GM19397 (cell line): ENCODE measurements at regions not wholly inside any gene's neighbourhood (a gene's known extent, or its start where the extent isn't known, plus 50 kb on each side); places are given as distances from the start of the nearest gene placed in this dataset.
"Not testable (repeated sequence)": the region's sequence is repeated elsewhere in the genome, so short reads cannot be mapped to it uniquely, and the experiment has no call there.

Source experiments
- ATAC-seq: cut with Tn5 transposase; IDR thresholded peaks from one replicate; pipeline ENCODE4 v1.9.1; 2021; ENCODE audit warnings: mild to moderate bottlenecking, moderate library complexity; ENCODE audit not compliant: unreplicated experiment

DNA sequence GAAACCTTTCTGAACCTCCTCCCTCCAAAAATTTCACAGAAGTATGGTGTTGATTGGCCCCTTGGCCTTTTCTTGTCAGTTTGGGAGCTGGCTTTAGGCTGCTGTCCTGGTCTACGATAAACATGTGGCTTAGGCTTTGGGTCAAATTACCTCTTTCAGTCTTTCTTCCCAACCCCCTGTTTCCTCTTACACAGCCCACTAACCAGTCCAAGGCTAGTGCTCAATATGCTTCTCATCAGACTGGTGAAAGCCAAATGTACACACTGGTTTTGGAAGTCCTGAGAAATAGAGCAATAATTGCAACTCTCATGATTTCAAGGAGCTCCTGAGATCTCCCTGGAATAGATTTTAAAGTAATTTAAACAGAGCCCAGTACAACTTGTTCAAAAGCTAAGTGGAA, 933.7 kb upstream of the GJE1 start:
- ATAC-seq, result no peak

DNA sequence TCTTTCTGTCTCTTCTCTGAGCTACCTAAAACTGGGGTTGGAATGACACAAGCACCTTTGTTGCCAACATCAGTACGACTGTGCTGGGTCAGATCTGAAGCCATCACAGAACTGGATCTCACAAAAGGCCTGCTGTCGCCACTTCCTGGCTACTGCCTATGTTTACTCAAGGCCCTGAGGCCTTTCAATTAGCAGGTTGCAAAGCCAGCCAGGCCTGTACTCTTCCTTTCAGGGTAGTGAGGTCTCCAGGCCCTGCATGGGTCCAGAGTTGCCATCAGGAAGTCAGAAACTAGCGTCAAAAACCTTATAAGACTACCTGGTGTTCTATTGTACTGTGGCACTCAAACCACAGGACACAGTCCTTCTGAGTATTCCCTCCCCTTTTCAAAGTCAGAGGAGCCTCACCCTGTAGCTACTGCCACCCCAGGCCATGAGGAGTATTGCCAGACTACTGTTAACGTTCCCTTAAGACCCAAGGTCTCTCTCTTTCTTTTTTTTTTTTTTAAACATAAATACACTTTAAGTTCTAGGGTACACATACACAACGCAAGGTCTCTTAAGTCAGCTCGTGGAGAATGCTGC, 937.4 kb upstream of the GJE1 start:
- ATAC-seq, result no peak

DNA sequence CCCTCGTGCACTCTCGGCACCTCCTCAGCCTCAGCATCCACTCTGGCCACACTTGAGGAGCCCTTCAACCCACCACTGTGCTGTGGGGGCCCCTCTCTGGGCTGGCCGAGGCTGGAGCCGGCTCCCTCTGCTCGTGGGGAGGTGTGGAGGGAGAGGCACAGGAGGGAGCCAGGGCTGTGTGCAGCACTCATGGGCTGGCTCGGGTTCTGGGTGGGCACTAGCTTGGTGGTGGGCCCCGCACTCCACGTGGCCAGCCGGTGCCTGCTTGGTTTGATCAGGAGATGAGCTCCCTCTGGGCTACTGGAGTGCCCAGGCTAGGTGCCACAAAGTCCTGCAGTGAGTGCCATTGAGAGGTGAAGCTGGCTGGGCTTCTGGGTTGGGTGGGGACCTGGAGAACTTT, 949.4 kb upstream of the GJE1 start:
- no peak for ATAC-seq

DNA sequence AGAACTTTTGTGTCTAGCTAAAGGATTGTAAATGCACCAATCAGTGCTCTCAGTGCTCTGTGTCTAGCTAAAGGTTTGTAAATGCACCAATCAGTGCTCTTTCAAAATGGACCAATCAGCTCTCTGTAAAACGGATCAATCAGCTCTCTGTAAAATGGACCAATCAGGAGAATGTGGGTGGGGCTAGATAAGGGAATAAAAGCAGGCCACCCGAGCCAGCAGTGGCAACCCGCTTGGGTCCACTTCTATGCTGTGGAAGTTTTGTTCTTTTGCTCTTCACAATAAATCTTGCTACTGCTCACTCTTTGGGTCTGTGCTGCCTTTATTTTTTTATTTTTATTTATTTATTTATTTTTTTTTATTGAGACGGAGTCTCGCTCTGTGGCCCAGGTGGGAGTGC, 957.3 kb upstream of the GJE1 start:
- not testable (repeated sequence) for ATAC-seq

DNA sequence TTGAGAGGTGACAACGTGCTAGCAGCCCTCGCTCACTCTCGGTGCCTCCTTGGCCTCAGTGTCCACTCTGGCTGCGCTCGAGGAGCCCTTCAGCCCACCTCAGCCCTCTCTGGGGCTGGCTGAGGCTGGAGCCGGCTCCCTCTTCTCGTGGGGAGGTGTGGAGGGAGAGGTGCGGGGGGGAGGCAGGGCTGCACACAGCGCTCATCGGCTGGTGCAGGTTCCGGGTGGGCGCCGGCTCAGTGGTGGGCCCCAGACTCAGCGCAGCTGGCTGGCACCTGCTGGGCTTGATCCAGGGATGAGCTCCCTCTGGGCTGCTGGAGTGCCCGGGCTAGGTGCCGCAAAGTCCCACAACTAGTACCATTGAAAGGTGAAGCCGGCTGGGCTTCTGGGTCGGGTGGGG, 957.8 kb upstream of the GJE1 start:
- ATAC-seq, result no peak

DNA sequence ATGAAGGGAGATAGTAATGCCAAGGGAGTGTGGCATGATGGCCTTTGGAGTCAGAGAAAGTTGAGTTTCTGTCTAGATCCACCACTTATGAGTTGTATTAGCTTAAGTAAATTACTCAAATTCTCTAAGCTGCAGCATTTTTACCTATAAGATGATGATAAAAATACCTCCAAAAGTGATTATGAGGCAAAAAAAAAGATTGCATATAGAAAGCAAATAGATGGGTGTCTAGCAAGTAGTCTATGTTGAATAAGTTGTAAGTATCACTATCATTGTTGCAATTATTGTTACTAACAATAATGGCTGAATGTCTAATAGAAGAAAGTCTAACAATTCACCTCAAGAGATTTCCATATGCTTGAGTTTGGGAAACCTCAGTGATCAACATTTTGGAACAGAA, 959.2 kb upstream of the GJE1 start:
- ATAC-seq, result no peak

DNA sequence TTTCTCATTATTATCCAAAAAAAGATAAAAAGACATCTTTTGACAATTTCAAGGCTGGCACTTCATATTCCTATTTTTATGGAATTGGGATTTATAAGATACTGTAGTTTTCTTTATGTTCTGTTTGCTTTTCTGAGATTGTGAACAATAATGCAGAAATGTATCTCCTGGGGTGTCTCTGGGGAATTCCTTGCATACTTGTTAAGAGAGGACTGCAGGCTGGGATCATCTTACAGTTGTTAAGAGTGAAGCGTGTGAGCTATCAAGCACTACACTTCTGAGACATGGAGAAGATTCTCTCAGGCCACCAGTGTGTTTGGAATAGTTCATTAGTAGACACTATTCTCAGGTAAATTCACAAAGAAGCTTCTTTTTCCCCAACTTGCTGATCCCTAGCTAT, 963.3 kb upstream of the GJE1 start:
- no peak for ATAC-seq

DNA sequence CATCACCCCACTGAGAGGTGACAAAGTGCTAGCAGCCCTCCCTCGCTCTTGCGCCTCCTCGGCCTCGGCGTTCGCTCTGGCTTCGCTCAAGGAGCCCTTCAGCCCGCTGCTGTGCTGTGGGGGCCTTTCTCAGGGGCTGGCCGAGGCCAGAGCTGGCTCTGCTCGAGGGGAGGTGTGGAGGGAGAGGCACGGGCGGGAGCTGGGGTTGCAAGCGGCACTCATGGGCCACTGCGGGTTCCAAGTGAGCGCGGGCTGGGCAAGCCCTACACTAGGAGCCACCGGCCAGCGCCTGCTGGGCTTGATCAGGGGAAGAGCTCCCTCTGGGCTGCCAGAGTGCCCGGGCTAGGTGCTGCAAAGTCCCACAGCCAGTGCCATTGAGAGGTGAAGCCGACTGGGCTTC, 964.8 kb upstream of the GJE1 start:
- no peak for ATAC-seq

DNA sequence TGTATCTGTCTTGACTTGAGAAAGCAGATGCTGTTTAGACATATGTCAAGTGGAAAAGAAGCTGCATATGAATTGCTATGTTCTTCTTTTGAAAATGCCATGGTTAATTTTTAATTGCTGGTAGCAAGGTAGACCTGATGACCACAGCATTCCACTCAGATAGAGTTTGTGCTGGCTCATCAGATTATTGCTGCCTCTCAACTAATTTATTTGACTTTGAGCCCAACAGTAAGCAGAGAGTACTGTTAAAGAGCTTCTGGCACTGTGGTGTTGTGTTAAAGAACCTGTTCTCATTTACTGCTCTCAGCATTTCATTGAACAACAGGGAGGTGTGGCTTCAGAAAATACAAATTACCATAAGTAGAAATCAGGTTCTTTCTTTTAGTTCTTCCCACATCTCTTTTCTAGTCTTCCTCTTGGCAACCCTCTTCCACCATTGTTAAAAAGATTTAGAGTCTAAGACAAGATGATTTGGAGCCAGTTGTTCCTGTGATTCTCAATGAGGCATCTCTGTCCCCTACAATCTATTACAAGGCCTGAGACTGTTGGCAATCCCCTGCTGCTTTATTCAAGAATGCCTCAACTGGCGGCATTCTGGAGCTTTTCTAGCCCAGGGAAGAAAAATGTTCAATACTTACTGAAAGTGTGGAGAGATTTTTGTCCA, 967.6 kb upstream of the GJE1 start:
- ATAC-seq, result no peak

DNA sequence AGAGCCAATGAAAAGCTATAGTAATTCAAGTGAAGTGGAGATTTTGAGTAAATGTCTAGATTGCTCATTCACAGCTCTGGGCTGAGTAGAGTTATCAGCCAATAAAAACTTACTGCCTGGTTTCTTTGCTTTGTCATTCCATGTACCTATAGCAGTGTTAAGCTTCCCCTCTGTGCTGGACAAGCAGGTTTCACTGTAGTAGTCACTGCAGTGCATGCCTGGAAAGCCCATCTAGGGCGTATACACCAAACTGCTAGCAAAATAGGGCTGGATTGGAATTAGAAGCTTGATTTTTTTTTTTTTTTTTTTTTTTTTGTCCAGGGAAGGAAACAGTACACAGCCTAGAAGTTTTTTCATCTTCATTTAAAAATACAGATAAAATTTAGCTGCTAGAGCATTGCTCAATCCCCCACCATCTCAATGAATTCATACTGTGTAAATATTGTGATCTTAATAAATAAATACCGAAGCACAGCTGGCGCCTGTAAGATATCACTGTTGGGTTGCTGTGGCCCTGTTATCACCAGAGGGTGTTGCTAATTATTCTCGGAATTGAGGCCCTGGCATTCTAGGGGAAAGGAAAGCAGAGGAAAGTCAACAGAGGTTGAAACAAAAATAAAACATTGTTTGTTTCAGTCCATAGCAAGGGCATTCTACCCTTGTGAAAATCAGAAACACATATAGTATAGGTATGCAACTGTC, 968.5 kb upstream of the GJE1 start:
- no peak for ATAC-seq

DNA sequence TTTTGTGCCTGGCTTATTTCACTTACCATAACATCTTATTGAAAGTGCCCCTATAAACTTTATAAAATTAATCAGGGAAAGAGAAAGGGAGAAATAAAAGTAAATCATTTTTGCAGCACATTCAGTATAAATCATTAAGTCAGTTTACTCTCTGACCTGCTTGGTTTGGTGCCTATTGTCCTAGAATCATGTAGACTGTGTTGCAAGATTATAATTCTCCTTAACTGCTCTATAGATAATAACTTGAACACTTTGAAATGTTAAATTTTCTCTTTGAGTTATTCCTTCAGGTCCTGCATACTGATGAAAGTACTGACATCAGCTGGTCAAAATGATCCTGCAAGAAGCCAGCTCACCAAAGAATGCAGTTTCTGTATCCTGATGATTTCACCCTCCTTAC, 969.6 kb upstream of the GJE1 start:
- ATAC-seq, result no peak

DNA sequence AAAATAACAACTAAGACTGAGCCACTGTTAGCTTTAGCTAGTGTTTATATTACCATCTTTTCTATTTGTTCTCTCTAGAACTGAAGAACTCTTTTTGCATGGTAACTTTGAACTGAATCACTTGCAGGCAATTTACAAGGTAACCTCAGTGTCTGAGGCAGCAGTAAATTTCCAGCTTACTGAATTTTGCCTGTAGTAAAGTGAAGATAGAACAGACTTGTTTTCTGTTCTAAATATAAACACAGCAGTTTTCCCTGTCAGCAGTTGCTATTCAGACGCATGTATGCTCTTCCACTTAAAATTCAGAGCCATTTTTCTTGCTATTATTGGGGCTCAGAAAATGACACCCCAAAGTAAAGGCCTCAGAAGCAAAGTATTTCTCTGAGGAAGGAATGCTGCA, 974.0 kb upstream of the GJE1 start:
- ATAC-seq, result no peak

DNA sequence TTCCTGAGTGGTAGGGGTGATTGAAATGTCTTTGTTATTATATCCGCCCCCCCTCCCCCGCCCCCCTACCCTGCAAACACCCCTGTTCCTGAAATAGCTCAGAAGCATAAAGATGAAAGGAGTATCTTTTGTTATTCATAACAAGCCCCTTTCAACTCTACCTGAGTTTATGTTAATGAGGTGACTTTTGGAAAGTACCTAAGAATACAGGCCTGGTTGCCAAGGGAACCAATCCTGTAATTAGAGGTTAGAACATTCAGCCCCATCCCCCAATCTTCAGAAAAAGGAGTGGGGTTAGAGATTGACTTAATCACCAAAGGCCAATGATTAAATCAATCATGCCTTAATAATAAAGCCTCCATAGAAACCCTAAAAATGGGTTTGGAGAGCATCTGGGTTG, 979.2 kb upstream of the GJE1 start:
- ATAC-seq, result no peak

DNA sequence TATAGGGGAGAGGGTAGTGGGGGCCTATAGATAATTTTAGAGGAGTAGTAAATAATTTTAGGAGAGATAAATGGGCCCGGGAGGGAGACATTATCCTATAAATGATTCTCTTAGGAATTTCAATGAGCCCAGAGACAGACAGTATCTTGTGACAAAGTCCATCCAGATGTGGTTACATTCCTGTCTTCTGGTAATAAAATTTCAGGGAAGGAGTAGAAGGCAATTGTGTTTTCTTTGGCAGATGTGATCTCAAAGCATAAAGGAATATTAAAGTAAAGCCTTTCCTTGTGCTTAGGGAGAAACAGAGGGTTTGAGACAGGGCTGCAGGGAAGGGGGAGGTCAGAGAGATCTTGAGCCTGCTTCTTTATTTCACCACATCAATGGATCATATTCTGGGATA, 979.8 kb upstream of the GJE1 start:
- no peak for ATAC-seq

DNA sequence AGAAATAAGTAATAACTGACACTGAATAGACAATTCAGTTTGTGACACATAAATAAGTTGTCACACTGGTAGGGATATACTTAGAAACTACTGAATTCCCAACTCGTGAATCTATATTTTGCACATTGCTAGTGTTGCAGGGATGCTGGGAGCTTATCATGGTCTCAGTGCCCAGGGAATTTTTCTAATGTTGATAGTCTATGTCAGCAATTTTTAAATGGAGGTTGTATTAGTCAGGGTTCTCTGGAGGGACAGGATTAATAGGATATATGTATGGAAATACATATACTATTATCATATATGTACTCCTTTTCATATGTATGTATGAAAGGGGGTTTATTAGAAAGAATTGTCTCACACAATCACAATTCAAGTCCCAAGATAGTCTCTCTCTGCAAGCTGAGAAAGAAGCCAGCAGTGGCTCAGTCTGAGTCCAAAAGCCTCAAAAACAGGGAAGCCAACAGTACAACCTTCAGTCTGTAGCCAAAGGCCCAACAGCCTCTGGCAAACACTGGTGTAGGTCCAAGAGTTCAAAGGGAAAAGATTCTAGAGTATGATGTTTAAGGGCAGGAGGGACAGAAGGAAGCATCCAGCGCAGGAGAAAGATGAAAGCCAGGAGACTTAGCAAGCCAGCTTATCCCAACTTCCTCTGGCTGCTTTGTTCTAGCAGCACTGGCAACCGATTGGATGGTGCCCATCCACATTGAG, 980.9 kb upstream of the GJE1 start:
- no peak for ATAC-seq

DNA sequence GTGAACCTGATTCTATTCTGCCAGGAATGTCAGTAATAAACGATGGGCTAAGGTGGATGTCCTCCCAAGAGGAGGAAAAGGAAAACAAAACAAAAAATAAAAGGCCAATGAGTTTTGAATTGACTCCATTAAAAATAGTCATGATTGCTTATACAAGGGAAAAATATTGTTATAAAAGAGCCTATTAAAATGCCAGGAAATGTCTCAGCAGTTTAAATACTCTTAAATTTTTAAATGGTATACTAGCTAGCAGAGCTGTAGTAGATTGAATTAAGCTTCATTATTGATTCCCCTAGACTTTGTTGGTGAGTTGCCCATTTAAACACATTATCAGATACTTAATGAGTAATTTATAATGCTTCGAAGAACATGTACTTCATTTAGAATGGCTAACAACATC, 990.9 kb upstream of the GJE1 start:
- ATAC-seq, result no peak

DNA sequence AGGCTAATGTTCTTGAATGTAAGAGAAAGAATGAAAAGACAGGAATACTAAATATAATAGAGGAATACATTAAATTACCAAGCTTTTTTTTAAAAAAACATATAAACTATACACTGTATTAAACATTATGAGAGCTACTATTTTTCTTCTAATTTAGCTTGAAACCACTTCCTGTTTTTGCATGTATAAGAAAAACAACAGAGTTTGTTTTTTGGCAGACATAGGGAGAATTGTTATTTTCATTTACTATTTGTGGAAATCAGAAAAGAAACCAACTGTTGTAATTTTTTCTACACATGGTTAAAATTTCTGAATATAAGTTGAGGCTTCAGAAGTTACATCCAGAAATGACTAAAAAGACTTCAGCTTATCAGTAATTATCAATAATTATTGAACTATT, 991.8 kb upstream of the GJE1 start:
- no peak for ATAC-seq

DNA sequence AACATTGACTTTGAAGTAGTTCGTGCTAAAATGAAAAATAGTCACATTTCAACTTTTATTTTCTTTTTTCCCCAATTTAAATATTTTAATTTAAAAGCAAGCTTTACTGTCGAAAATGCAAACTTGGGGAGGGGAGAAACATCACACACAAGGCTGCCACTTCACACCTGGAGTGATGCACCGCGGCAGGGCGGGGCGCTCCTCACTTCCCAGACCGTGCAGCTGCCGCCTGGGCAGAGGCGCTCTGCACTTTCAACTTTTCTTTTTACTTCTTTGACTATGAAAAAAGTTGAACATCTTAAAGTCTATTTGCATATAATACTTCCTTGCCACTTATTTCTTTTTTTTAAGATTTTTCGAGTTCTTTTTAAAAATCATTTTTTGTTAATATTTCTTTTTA, 993.3 kb upstream of the GJE1 start:
- no peak for ATAC-seq

DNA sequence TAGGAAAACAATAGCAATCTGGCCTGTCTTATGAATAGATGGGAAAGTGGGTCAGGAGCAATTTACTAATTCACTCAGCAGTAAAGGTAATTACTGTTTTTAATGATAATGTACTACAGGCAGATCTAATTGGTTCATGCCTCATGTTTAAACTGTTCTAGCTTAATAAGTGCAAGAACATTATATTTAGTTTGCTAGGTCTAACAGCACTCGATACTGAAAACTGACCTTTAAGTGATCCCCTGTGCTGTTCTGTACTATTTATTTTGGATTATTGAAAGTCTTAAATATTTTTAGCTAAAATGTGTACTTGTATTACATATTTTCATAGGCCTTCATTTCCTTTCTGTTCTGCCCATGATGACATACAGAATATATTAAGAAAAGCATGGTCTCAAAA, 998.0 kb upstream of the GJE1 start:
- no peak for ATAC-seq

DNA sequence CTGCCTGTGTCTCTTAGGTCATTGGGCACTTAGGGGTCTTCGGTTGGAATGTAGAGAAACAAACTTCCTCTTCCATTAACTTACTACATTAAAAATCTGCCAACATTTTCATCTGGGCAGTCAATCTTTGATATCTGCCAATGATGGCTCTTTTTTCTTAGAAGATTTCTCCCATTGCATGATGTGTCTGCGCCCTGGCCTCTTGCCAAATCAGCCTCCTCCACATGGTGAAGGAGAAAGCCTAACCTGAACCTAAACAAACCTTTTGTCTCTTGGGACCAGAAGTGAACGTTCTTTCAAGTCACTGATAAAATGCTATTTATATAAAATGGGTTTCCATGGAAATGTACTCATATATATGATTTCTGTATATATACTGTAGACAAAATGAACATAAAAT, 998.9 kb upstream of the GJE1 start:
- ATAC-seq, result no peak

DNA sequence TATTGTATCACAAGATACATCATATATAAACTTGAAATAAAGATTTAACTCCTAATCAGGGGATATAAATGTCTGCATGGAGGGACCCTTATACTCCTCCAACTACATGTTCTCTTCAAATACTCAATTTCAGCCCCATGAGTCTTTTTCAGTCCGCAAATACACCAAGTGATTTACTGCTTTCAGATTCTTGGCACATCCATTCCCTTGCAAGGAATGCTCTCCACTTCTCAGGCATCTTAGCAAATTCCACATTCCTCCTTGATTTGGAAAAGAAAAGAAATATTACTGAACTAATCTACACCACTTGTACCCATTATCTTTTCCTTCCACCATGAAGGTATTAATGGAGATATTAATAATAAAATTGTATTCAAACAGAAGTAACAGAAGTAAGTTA, 999.4 kb upstream of the GJE1 start:
- no peak for ATAC-seq

DNA sequence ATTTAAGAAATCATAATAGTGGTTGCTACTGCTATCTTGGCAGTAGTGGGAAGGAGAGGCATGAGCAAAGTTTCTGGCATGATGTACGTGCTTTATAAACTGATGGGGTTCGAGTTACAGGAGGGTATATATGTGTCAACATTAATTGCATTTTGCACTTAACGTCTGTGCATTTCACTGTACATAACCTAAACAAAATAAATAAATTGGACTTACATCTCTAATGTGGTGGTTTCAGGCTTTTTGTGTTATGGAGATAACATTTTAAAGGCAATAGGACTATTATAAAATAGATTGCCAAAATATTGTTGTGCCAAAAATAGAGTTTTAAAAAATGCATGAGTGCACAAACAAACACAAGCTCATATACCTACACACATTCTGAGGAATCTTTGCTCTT, 1001.1 kb upstream of the GJE1 start:
- no peak for ATAC-seq
